ENCODE measurements at regions not wholly inside any gene's neighbourhood (a gene's known extent, or its start where the extent isn't known, plus 50 kb on each side); places are given as distances from the start of the nearest gene placed in this dataset.

- H3K27ac ChIP-seq = no peak overlapping the region
- TF ChIP-seq ZFX (IDR thresholded peaks at IDR 0.05; ENCODE audit: borderline replicate concordance) (no peak), CTCF (IDR thresholded peaks at IDR 0.05) (no peak)
Observed at GRCh38 chr1:80365359-80366021, 1359.0 kb upstream of the ADGRL4 start.

GRCh38 chr1:80363689-80364475 is 1357.4 kb upstream of the ADGRL4 start:
- H3K27ac ChIP-seq = no peak overlapping the region
- TF ChIP-seq ZFX (IDR thresholded peaks at IDR 0.05; ENCODE audit: borderline replicate concordance) (no peak), CTCF (IDR thresholded peaks at IDR 0.05) (no peak)

- no peak overlapping the region for H3K27ac ChIP-seq
- no peak for TF ChIP-seq ZFX (IDR thresholded peaks at IDR 0.05; ENCODE audit: borderline replicate concordance)
- TF ChIP-seq CTCF (IDR thresholded peaks at IDR 0.05) = no peak
Observed at GRCh38 chr1:80359666-80360065, 1353.1 kb upstream of the ADGRL4 start.

GRCh38 chr1:80349218-80349617 is 1342.7 kb upstream of the ADGRL4 start:
- TF ChIP-seq ZFX (IDR thresholded peaks at IDR 0.05; ENCODE audit: borderline replicate concordance) (no peak), CTCF (IDR thresholded peaks at IDR 0.05) (no peak)
- H3K27ac ChIP-seq = no peak overlapping the region

- TF ChIP-seq CTCF (IDR thresholded peaks at IDR 0.05) = no peak
- no peak for TF ChIP-seq ZFX (IDR thresholded peaks at IDR 0.05; ENCODE audit: borderline replicate concordance)
- H3K27ac ChIP-seq = no peak overlapping the region
Observed at GRCh38 chr1:80341021-80341420, 1334.5 kb upstream of the ADGRL4 start.

GRCh38 chr1:80318108-80318507 is 1311.6 kb upstream of the ADGRL4 start:
- no peak overlapping the region for H3K27ac ChIP-seq
- TF ChIP-seq CTCF (IDR thresholded peaks at IDR 0.05) (no peak), ZFX (IDR thresholded peaks at IDR 0.05; ENCODE audit: borderline replicate concordance) (no peak)

GRCh38 chr1:80310703-80311245 is 1304.2 kb upstream of the ADGRL4 start:
- no peak overlapping the region for H3K27ac ChIP-seq
- no peak for TF ChIP-seq CTCF (IDR thresholded peaks at IDR 0.05)
- no peak for TF ChIP-seq ZFX (IDR thresholded peaks at IDR 0.05; ENCODE audit: borderline replicate concordance)
